GM21447 (cell line): ENCODE measurements at regions not wholly inside any gene's neighbourhood (a gene's known extent, or its start where the extent isn't known, plus 50 kb on each side); places are given as distances from the start of the nearest gene placed in this dataset.

Experiments
- ATAC-seq: cut with Tn5 transposase; IDR thresholded peaks from one replicate; pipeline ENCODE4 v1.9.1; 2021; ENCODE audit not compliant: unreplicated experiment

DNA sequence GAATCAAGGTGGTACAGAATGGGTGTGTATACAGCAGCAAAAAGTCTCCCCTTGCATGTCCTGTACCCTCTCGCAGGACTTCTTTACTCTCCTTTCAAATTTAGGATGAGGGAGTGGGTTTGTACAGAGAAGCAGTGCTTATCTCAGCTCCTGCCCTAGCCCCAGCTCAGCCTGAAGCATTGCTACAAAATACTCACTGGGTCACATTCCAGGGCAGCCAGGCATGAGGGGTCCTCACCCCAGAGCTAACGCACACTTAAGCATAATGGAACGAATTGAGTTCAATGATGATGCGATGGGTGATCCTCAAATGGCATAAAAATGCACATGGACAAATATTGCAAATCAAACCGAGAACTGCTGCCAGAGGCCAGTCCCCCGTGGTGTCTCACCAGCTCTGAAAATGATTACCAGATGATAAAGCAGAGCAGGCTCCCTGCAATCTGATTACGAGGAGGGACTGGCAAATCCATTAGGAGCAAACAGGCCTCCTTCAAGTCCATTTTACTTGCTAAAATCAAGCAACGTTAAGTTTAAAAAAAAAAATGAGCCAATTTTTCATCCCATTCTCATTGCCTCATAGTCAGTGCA lies 231.6 kb upstream of the TAS2R1 start:
- no peak for ATAC-seq

- no peak for ATAC-seq
These were observed 229.7 kb upstream of the TAS2R1 start for GRCh38 chr5:9859808-9860207.

DNA sequence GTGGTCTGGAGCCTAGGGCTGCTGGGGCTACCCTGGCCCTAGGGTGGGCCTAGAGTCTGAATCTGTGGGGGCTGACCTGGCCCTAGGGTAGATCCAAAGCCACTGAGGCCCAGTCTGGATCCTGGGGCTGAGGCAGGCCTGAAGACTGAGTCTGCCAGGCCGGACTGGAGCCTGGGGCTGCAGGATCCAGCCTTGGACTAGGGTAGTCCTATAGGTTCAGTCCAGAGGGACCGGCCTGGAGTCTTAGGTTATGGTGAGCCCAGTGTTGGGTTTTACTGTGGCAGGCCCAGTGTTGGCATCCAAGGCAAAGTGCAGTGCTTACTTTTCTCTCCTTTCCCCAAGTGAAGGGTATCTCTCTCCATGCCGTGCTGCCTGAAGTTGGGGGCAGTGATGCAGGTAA lies 227.9 kb upstream of the TAS2R1 start:
- ATAC-seq: no peak

DNA sequence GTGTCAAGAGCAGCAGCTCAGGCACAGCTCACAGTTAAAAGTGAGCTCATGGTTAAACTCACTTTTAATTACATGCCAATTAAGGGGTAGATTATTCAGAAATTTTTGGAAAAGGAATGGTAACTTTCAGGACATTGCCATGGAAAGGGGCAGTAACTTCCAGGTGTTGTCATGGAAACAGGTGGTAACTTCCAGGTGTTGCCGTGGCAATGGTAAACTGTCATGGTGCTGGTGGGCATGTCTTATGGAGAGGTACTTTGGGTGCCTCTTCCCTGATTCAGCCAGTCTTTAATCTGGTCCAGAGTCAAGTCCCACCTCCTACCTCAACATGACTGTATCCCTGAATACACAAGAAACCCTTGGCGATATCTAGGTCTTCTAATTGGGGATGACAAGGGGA lies 223.2 kb upstream of the TAS2R1 start:
- ATAC-seq: no peak

DNA sequence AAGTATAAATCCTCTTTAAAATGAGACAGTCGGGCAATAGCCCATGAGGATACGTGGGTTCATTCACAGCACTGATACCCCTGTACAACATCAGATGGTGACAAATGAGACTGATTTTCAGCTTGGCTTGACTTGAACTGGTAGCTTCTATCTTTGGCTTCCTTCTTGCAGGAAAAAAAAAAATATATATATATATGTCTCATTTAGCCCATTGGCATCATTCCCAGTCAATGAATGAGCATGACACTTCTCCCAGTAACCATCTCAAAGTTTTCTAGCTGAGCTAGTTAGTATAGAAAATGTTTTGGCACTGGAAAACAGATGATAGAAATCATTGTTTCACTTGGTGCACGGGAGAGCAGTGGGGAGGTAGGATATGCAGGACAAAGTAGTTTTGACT lies 222.5 kb upstream of the TAS2R1 start:
- ATAC-seq: no peak

- no peak for ATAC-seq
These were observed 221.3 kb upstream of the TAS2R1 start for GRCh38 chr5:9851458-9851857.

DNA sequence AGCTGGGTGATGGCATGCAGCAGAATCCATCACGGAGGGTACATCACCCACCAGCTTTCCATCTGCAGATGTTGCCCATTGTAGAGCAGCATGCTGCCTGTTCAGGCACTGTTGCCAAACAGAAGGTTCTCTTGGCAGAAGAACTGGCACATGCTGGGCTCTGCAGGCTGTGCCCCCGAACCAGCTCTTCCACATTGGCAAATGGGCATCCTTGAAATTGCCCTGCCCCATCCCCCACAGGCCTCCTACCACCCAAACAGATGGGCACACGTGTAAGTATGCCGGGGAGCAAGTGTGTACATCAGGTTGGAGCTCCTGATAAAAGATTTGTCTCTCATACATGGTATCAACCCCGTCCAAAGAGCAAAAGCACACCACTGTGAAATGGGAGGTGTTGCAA lies 220.3 kb upstream of the TAS2R1 start:
- no peak for ATAC-seq

DNA sequence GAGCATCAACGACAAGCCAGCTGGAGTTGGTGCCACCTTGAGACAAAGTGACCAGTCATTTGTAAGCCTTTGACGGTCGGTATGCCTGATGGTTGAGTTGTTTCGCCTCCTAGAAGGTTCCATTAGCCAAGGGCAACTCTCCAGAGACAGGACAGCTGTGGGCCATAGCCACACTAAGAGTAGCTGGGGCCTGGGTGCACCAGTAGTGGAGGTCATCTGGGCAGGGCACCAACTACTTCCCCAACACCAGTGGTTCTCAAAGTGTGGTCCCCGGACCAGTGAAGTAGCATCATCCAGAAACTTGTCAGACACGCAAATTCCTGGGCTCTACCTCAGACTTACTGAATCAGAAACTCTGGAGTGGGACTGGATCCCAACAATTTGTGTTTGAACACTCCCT lies 217.5 kb upstream of the TAS2R1 start:
- ATAC-seq: no peak

- ATAC-seq: no peak
These were observed 215.0 kb upstream of the TAS2R1 start for GRCh38 chr5:9845185-9845584.

DNA sequence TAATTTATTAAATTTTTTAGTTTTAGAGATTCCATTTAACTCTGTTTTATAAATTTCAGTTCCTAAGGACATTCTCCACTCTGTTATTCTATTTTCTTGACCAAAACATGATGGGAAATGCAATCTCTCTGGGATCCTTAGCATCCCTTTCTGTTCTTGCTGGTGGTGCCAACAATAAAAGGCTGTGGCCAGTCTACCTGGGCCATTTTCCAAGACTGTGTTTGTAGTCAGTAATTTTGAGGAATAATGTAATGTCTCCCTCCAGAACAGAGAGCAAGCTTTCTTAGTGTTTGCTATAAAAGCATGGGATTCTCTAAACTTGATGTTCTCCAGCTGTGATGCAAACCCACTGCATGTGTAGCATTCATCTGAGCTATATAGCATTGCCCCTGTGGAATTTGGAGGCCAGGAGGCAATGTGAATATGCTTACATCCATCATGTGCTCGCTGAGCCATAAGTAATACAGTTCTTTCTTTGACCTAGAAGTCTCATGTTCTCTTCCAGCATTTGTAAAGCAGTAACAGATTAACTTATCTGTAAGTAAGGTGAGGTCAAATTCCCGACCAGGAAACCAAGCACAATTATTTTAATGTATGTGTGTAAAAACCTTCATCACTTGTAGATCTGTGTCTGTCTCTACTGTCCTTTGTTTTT lies 211.5 kb upstream of the TAS2R1 start:
- ATAC-seq: no peak

- no peak for ATAC-seq
These were observed 208.8 kb upstream of the TAS2R1 start for GRCh38 chr5:9838916-9839315.

DNA sequence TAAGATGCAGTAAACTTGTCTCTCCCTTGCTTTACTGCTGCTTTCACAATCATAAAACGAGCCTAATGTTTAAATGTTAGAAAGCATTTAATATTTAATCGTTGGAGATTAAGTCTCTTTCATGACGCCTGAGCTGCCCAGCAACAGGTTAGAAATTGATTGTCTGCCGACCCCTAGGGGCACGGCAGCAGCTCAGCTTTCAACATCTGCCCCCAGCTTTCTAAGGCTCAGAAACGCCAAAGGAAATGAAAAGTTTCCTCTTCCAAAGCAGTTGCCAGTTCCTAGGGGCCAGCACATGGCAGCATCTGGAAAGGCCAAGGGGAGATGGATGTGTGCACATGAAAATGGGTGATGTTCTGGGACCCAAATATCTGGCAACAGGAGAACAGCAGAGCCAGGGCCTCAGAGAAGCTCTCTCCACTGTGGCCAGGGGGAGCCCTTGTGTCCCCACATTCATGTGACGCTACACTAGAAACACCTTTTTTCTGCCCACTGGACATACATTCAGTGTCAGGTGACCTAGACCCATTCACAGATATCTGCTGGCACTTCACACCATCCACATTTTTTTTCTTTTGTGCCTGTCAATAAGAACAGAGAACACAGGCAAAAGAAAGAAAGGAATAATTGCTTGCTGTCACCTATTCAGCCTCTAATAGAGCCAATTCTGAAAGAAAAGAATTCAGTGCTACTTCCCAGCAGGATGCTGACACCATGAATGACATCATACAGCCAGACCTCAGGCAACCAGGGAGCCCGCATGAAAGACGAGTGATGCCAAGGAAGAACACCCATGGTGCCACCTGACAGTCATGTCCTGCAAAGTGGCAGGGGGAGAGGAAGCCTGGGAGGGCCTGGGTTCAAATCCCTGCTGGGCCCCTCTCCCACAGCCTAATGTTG lies 205.0 kb upstream of the TAS2R1 start:
- no peak for ATAC-seq

DNA sequence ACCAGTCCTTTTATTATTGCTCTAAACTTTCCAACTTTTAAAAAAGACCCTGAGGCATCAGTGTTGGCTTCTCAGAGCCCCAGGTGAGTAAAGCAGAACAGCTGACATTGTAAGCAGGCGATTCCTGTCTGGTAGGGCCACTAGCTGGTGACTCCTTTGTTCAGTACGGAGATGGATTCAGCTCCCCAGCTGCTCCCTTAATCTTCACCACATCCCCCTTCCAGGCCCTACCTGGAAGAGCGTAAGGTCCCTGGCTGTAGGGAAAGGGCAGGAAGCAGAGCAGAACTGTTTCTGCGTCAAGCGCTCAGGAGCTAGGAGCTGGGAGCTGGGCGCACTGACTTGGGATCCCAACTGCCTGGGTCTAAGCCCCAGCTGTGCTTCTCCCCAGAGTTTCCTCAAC lies 203.7 kb upstream of the TAS2R1 start:
- ATAC-seq: no peak

GRCh38 chr5:9832921-9833320 lies 202.8 kb upstream of the TAS2R1 start:
- no peak for ATAC-seq

- no peak for ATAC-seq
These were observed 201.7 kb upstream of the TAS2R1 start for GRCh38 chr5:9831823-9832222.

DNA sequence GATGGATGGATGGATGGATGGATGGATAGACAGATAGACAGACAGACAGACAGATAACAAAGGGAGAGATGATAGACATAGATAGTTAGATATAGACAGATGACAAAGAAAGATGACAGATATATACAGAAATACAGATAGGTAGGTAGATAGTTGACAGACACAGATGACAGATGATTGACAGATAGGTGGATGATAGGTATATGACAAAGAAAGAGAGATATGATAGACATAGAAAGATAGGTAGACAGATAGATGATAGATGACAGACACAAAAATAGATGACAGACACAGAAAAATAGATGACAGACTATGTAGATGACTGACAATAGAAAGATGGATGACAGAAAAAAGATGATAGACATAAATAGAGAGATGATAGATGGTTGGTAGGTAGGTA lies 200.0 kb upstream of the TAS2R1 start:
- ATAC-seq: no peak

GRCh38 chr5:9829621-9830020 lies 199.5 kb upstream of the TAS2R1 start:
- ATAC-seq: no peak

- no peak for ATAC-seq
These were observed 190.7 kb upstream of the TAS2R1 start for GRCh38 chr5:9820691-9821449.

- no peak for ATAC-seq
These were observed 188.2 kb upstream of the TAS2R1 start for GRCh38 chr5:9818340-9818845.

- no peak for ATAC-seq
These were observed 187.7 kb upstream of the TAS2R1 start for GRCh38 chr5:9817819-9818218.

DNA sequence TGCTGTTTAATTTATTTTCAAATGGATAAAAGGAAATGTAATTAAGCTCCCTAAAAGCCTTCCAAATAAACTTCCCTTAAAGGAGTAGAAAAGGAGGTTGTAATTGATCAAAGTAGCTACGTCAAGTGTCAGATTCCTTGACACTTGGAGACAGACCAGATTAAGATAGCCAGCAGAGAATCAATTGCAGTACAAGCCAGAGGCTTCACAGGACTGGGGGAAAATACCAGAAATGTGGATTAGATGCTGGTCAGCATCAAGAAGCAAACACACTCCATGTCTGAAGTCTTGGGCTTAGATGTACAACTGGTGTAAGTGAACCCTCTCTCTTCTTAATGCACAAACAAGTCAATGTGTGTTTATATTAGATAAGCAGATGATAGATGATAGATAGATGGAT lies 184.9 kb upstream of the TAS2R1 start:
- no peak for ATAC-seq
